Keratinocyte (primary cell): ENCODE measurements at regions not wholly inside any gene's neighbourhood (a gene's known extent, or its start where the extent isn't known, plus 50 kb on each side); places are given as distances from the start of the nearest gene placed in this dataset.

Experiments
- CTCF ChIP-seq, 3 experiments: IDR thresholded peaks in 1 of 3; conservative IDR thresholded peaks in 1 of 3; optimal IDR thresholded peaks in 1 of 3; 2 replicates in 2 of 3; 3 replicates in 1 of 3; pipeline versions ENCODE3 to v1.5.1; 2011; ENCODE audit warnings: low read length in 3 of 3, mild to moderate bottlenecking in 3 of 3, moderate library complexity in 2 of 3, control low read depth in 1 of 3, inconsistent platforms in 1 of 3; ENCODE audit not compliant: insufficient read depth in 2 of 3; ENCODE audit errors: extremely low read depth in 1 of 3
- EZH2 ChIP-seq: IDR thresholded peaks from one replicate; pipeline ENCODE4 v1.6.1; 2012; ENCODE audit warnings: inconsistent platforms, mild to moderate bottlenecking, low read length, moderate library complexity

GRCh38 chr2:78890935-78891334, 134.6 kb upstream of the REG3G start:
- TF ChIP-seq CTCF (optimal IDR thresholded peaks at IDR 0.05 in 1 of 3, IDR thresholded peaks at IDR 0.05 in 1 of 3, conservative IDR thresholded peaks at IDR 0.05 in 1 of 3; ENCODE audit: extremely low read depth in 1 of 3, insufficient read depth in 2 of 3, low read length in 3 of 3) (no peak), EZH2 (no peak)
